GM12891 (cell line): ENCODE measurements at regions not wholly inside any gene's neighbourhood (a gene's known extent, or its start where the extent isn't known, plus 50 kb on each side); places are given as distances from the start of the nearest gene placed in this dataset.

Experiments
- PAX5 ChIP-seq: IDR thresholded peaks from 2 replicates; pipeline ENCODE4 v1.6.1; 2011; ENCODE audit warnings: low read length, moderate library complexity, mild to moderate bottlenecking; ENCODE audit not compliant: insufficient read depth, severe bottlenecking
- POLR2A ChIP-seq: IDR thresholded peaks from 2 replicates; pipeline ENCODE4 v1.6.1; 2011; ENCODE audit warnings: low read depth, low read length, control low read depth
- POLR2AphosphoS5 ChIP-seq: IDR thresholded peaks from 2 replicates; pipeline ENCODE4 v1.6.1; 2011; ENCODE audit warnings: low read depth, low read length, control low read depth
- POU2F2 ChIP-seq: IDR thresholded peaks from 2 replicates; pipeline ENCODE4 v1.6.1; 2011; ENCODE audit warnings: low read depth, mild to moderate bottlenecking, control low read depth, low read length, moderate library complexity
- SPI1 ChIP-seq: IDR thresholded peaks from 2 replicates; pipeline ENCODE4 v1.6.1; 2011; ENCODE audit warnings: low read depth, low read length, control low read depth
- TAF1 ChIP-seq: IDR thresholded peaks from 2 replicates; pipeline ENCODE4 v1.6.1; 2011; ENCODE audit warnings: low read depth, low read length, control low read depth

- TF ChIP-seq POLR2AphosphoS5, result no peak
- no peak for TF ChIP-seq TAF1
- no peak for TF ChIP-seq PAX5
- TF ChIP-seq POLR2A, result no peak
- no peak for TF ChIP-seq SPI1
- TF ChIP-seq POU2F2, result no peak
Measured at GRCh38 chr7:49255054-49255453, 330.7 kb downstream of the CDC14C start.
